NOMO-1 treated with dmso at 0.1 percent for 144 hours (cell line): ENCODE measurements at regions not wholly inside any gene's neighbourhood (a gene's known extent, or its start where the extent isn't known, plus 50 kb on each side); places are given as distances from the start of the nearest gene placed in this dataset.
"Not testable (repeated sequence)": the region's sequence is repeated elsewhere in the genome, so short reads cannot be mapped to it uniquely, and the experiment has no call there.

ENCODE experiments used
- DNase-seq: peaks from one replicate; lab custom pipeline; 2025; ENCODE audit not compliant: unreplicated experiment; lab: John Stamatoyannopoulos, UW

- no peak for DNase-seq
Observed at GRCh38 chr17:20733923-20734322, 154.4 kb downstream of the CDRT15L2 start.

GRCh38 chr17:20735796-20736195 lies 156.3 kb downstream of the CDRT15L2 start:
- no peak for DNase-seq

GRCh38 chr17:20737636-20738035 lies 158.1 kb downstream of the CDRT15L2 start:
- not testable (repeated sequence) for DNase-seq

GRCh38 chr17:20771104-20771503 lies 191.6 kb downstream of the CDRT15L2 start:
- no peak for DNase-seq

- DNase-seq, result no peak
Observed at GRCh38 chr17:20774472-20775135, 195.1 kb downstream of the CDRT15L2 start.

GRCh38 chr17:20775331-20775730 lies 195.8 kb downstream of the CDRT15L2 start:
- DNase-seq, result no peak

GRCh38 chr17:20779521-20779920 lies 200.0 kb downstream of the CDRT15L2 start:
- DNase-seq, result no peak

GRCh38 chr17:20781260-20781659 lies 201.7 kb downstream of the CDRT15L2 start:
- DNase-seq, result no peak

- DNase-seq, result not testable (repeated sequence)
Observed at GRCh38 chr17:20781869-20782268, 202.3 kb downstream of the CDRT15L2 start.

- DNase-seq, result no peak
Observed at GRCh38 chr17:20783091-20783490, 203.6 kb downstream of the CDRT15L2 start.

- DNase-seq, result no peak
Observed at GRCh38 chr17:20784100-20784665, 204.7 kb downstream of the CDRT15L2 start.

GRCh38 chr17:20787281-20787680 lies 207.8 kb downstream of the CDRT15L2 start:
- DNase-seq, result no peak

- no peak for DNase-seq
Observed at GRCh38 chr17:20791626-20792025, 212.1 kb downstream of the CDRT15L2 start.

GRCh38 chr17:20794532-20794931 lies 215.0 kb downstream of the CDRT15L2 start:
- DNase-seq, result not testable (repeated sequence)

GRCh38 chr17:20797292-20797691 lies 217.8 kb downstream of the CDRT15L2 start:
- DNase-seq, result no peak

GRCh38 chr17:20800146-20800545 lies 220.6 kb downstream of the CDRT15L2 start:
- DNase-seq, result no peak

- DNase-seq, result no peak
Observed at GRCh38 chr17:20805751-20806150, 226.2 kb downstream of the CDRT15L2 start.

GRCh38 chr17:20807566-20807965 lies 228.0 kb downstream of the CDRT15L2 start:
- not testable (repeated sequence) for DNase-seq

- DNase-seq, result not testable (repeated sequence)
Observed at GRCh38 chr17:20815410-20815809, 227.4 kb downstream of the USP22 start.

GRCh38 chr17:20823905-20824304 lies 218.9 kb downstream of the USP22 start:
- DNase-seq, result no peak

GRCh38 chr17:20825539-20825938 lies 217.3 kb downstream of the USP22 start:
- peak; percentile 50 for DNase-seq

GRCh38 chr17:20840453-20840852 lies 202.4 kb downstream of the USP22 start:
- not testable (repeated sequence) for DNase-seq
